ENCODE measurements at regions not wholly inside any gene's neighbourhood (a gene's known extent, or its start where the extent isn't known, plus 50 kb on each side); places are given as distances from the start of the nearest gene placed in this dataset.

GRCh38 chr3:102332205-102332604, 102.6 kb upstream of the ZPLD1 start:
- Histone ChIP-seq H3K4me1 (ENCODE audit: insufficient read depth, low read length, poor library complexity, severe bottlenecking) (peaks cover 5% of the 10 kb centered on the region), H3K27ac (ENCODE audit: low read depth, low read length, poor library complexity, severe bottlenecking) (no peak overlapping the region), H3K9me3 (ENCODE audit: low read depth, low read length, poor library complexity, severe bottlenecking) (no peaks in the 10 kb centered on the region), H3K4me3 (ENCODE audit: low read depth, low read length, poor library complexity, severe bottlenecking) (no peak overlapping the region), H3K36me3 (ENCODE audit: insufficient read depth, low read length, poor library complexity, severe bottlenecking) (no peaks in the 10 kb centered on the region), H3K27me3 (replicated peaks; ENCODE audit: insufficient read depth, low read depth, low read length, poor library complexity) (no peaks in the 10 kb centered on the region)
- intact Hi-C loops (cut with micrococcal nuclease; ENCODE audit: unreplicated experiment): no loop called here
- BruUV-seq (replicated peaks): no TSS peak
- no peak for TF ChIP-seq EZH2 (IDR thresholded peaks at IDR 0.05; ENCODE audit: borderline replicate concordance, low read depth, low read length, poor library complexity, severe bottlenecking)
- TF ChIP-seq CTCF (conservative IDR thresholded peaks at IDR 0.05; ENCODE audit: low read depth, low read length): no peak
- ChIA-PET POLR2A (ENCODE audit: low non-redundant PET) (no interaction called here), CTCF (no interaction called here)
- DNase-seq (ENCODE audit: low spot score): no peak

GRCh38 chr3:102332934-102333333, 101.9 kb upstream of the ZPLD1 start:
- peaks cover 5% of the 10 kb centered on the region for H3K4me1 ChIP-seq (ENCODE audit: insufficient read depth, low read length, poor library complexity, severe bottlenecking)
- BruUV-seq (replicated peaks): no TSS peak
- POLR2A ChIA-PET (ENCODE audit: low non-redundant PET): no interaction called here
- intact Hi-C loops (cut with micrococcal nuclease; ENCODE audit: unreplicated experiment): no loop called here
- no peak overlapping the region for H3K27ac ChIP-seq (ENCODE audit: low read depth, low read length, poor library complexity, severe bottlenecking)
- no peaks in the 10 kb centered on the region for H3K9me3 ChIP-seq (ENCODE audit: low read depth, low read length, poor library complexity, severe bottlenecking)
- TF ChIP-seq EZH2 (IDR thresholded peaks at IDR 0.05; ENCODE audit: borderline replicate concordance, low read depth, low read length, poor library complexity, severe bottlenecking) (no peak), CTCF (conservative IDR thresholded peaks at IDR 0.05; ENCODE audit: low read depth, low read length) (no peak)
- CTCF ChIA-PET: no interaction called here
- no peak overlapping the region for H3K4me3 ChIP-seq (ENCODE audit: low read depth, low read length, poor library complexity, severe bottlenecking)
- H3K36me3 ChIP-seq (ENCODE audit: insufficient read depth, low read length, poor library complexity, severe bottlenecking): no peaks in the 10 kb centered on the region
- DNase-seq (ENCODE audit: low spot score): no peak
- H3K27me3 ChIP-seq (replicated peaks; ENCODE audit: insufficient read depth, low read depth, low read length, poor library complexity): no peaks in the 10 kb centered on the region

- intact Hi-C loops (cut with micrococcal nuclease; ENCODE audit: unreplicated experiment): no loop called here
- DNase-seq (ENCODE audit: low spot score): no peak
- Histone ChIP-seq H3K9me3 (ENCODE audit: low read depth, low read length, poor library complexity, severe bottlenecking) (no peaks in the 10 kb centered on the region), H3K4me1 (ENCODE audit: insufficient read depth, low read length, poor library complexity, severe bottlenecking) (no peaks in the 10 kb centered on the region), H3K36me3 (ENCODE audit: insufficient read depth, low read length, poor library complexity, severe bottlenecking) (no peaks in the 10 kb centered on the region), H3K27me3 (replicated peaks; ENCODE audit: insufficient read depth, low read depth, low read length, poor library complexity) (no peaks in the 10 kb centered on the region), H3K4me3 (ENCODE audit: low read depth, low read length, poor library complexity, severe bottlenecking) (no peak overlapping the region), H3K27ac (ENCODE audit: low read depth, low read length, poor library complexity, severe bottlenecking) (no peak overlapping the region)
- ChIA-PET POLR2A (ENCODE audit: low non-redundant PET) (no interaction called here), CTCF (no interaction called here)
- BruUV-seq (replicated peaks): no TSS peak
- TF ChIP-seq EZH2 (IDR thresholded peaks at IDR 0.05; ENCODE audit: borderline replicate concordance, low read depth, low read length, poor library complexity, severe bottlenecking) (no peak), CTCF (conservative IDR thresholded peaks at IDR 0.05; ENCODE audit: low read depth, low read length) (no peak)
Observed at GRCh38 chr3:102336130-102336529, 98.7 kb upstream of the ZPLD1 start.

Data from A673 (cell line).